Skeletal muscle tissue (tissue), 3 donors: ENCODE measurements at regions not wholly inside any gene's neighbourhood (a gene's known extent, or its start where the extent isn't known, plus 50 kb on each side); places are given as distances from the start of the nearest gene placed in this dataset.
"Not testable (repeated sequence)": the region's sequence is repeated elsewhere in the genome, so short reads cannot be mapped to it uniquely, and the experiment has no call there.

ENCODE experiments used
- H3K27ac ChIP-seq: one replicate; pipeline ENCODE4 v1.7.0; 2013; ENCODE audit warnings: mild to moderate bottlenecking, low read depth, low read length, inconsistent platforms
- H3K27me3 ChIP-seq, 3 donors: one replicate each; pipeline ENCODE4 v1.7.0; 2013; ENCODE audit warnings: low read length in 3 of 3; ENCODE audit not compliant: control insufficient read depth in 3 of 3, insufficient read depth in 3 of 3
- H3K36me3 ChIP-seq, 3 donors: one replicate each; pipeline ENCODE4 v1.7.0; 2013; ENCODE audit warnings: low read length in 3 of 3; ENCODE audit not compliant: control insufficient read depth in 3 of 3, insufficient read depth in 3 of 3
- H3K4me1 ChIP-seq, 3 donors: one replicate each; pipeline ENCODE4 v1.7.0; 2013; ENCODE audit warnings: low read length in 3 of 3, mild to moderate bottlenecking in 3 of 3; ENCODE audit not compliant: control insufficient read depth in 3 of 3, insufficient read depth in 3 of 3
- H3K4me3 ChIP-seq, 3 donors: one replicate each; pipeline ENCODE4 v1.7.0; 2013; ENCODE audit warnings: low read length in 3 of 3
- H3K9ac ChIP-seq, 3 donors: one replicate each; pipeline ENCODE4 v1.7.0; 2013; ENCODE audit warnings: low read length in 3 of 3, mild to moderate bottlenecking in 3 of 3, moderate library complexity in 2 of 3, low read depth in 1 of 3
- H3K9me3 ChIP-seq, 3 donors: one replicate each; pipeline ENCODE4 v1.7.0; 2013; ENCODE audit warnings: low read length in 3 of 3; ENCODE audit not compliant: control insufficient read depth in 3 of 3
- donor health status: Osteomylitis.

GRCh38 chr3:87969620-87970019, 89.2 kb downstream of the CGGBP1 start:
- Histone ChIP-seq H3K9ac (no peak overlapping the region), H3K27ac (no peak overlapping the region), H3K9me3 (no peaks in the 10 kb centered on the region), H3K4me3 (no peak overlapping the region), H3K27me3 (no peaks in the 10 kb centered on the region), H3K36me3 (no peaks in the 10 kb centered on the region), H3K4me1 (no peaks in the 10 kb centered on the region)

GRCh38 chr3:87968668-87969067, 90.1 kb downstream of the CGGBP1 start:
- H3K27ac ChIP-seq, result no peak overlapping the region
- no peaks in the 10 kb centered on the region for H3K27me3 ChIP-seq
- H3K9ac ChIP-seq, result no peak overlapping the region
- no peaks in the 10 kb centered on the region for H3K9me3 ChIP-seq
- no peaks in the 10 kb centered on the region for H3K4me1 ChIP-seq
- no peak overlapping the region for H3K4me3 ChIP-seq
- H3K36me3 ChIP-seq, result no peaks in the 10 kb centered on the region

- no peak overlapping the region for H3K4me3 ChIP-seq
- no peaks in the 10 kb centered on the region for H3K9me3 ChIP-seq
- H3K27ac ChIP-seq, result no peak overlapping the region
- no peak overlapping the region for H3K9ac ChIP-seq
- H3K36me3 ChIP-seq, result no peaks in the 10 kb centered on the region
- no peaks in the 10 kb centered on the region for H3K27me3 ChIP-seq
- no peaks in the 10 kb centered on the region for H3K4me1 ChIP-seq
Observed at GRCh38 chr3:87958289-87958688, 100.5 kb downstream of the CGGBP1 start.

- no peaks in the 10 kb centered on the region for H3K36me3 ChIP-seq
- H3K9ac ChIP-seq, result no peak overlapping the region
- H3K4me1 ChIP-seq, result no peaks in the 10 kb centered on the region
- H3K27me3 ChIP-seq, result no peaks in the 10 kb centered on the region
- no peak overlapping the region for H3K27ac ChIP-seq
- H3K9me3 ChIP-seq, result no peaks in the 10 kb centered on the region
- H3K4me3 ChIP-seq, result no peak overlapping the region
Observed at GRCh38 chr3:87957575-87957974, 101.2 kb downstream of the CGGBP1 start.

- H3K9me3 ChIP-seq, result no peaks in the 10 kb centered on the region
- no peak overlapping the region for H3K9ac ChIP-seq
- no peaks in the 10 kb centered on the region for H3K27me3 ChIP-seq
- no peaks in the 10 kb centered on the region for H3K36me3 ChIP-seq
- no peak overlapping the region for H3K4me3 ChIP-seq
- no peaks in the 10 kb centered on the region for H3K4me1 ChIP-seq
- H3K27ac ChIP-seq, result no peak overlapping the region
Observed at GRCh38 chr3:87949879-87950208, 109.0 kb downstream of the CGGBP1 start.

GRCh38 chr3:87949189-87949878, 109.5 kb downstream of the CGGBP1 start:
- Histone ChIP-seq H3K4me3 (no peak overlapping the region), H3K9me3 (no peaks in the 10 kb centered on the region), H3K36me3 (no peaks in the 10 kb centered on the region), H3K4me1 (no peaks in the 10 kb centered on the region), H3K27ac (no peak overlapping the region), H3K27me3 (no peaks in the 10 kb centered on the region), H3K9ac (no peak overlapping the region)

GRCh38 chr3:87946007-87946406, 112.8 kb downstream of the CGGBP1 start:
- not testable (repeated sequence) for H3K4me1 ChIP-seq, H3K4me3 ChIP-seq, H3K36me3 ChIP-seq, H3K9ac ChIP-seq, H3K9me3 ChIP-seq, H3K27ac ChIP-seq, H3K27me3 ChIP-seq

- not testable (repeated sequence) for H3K4me3 ChIP-seq, H3K27me3 ChIP-seq, H3K9me3 ChIP-seq, H3K27ac ChIP-seq, H3K36me3 ChIP-seq, H3K9ac ChIP-seq, H3K4me1 ChIP-seq
Observed at GRCh38 chr3:87942256-87942655, 116.5 kb downstream of the CGGBP1 start.

GRCh38 chr3:87924485-87924884, 134.3 kb downstream of the CGGBP1 start:
- Histone ChIP-seq H3K4me1 (no peaks in the 10 kb centered on the region), H3K4me3 (no peak overlapping the region), H3K27me3 (no peaks in the 10 kb centered on the region), H3K9ac (no peak overlapping the region), H3K36me3 (no peaks in the 10 kb centered on the region), H3K9me3 (peaks cover 7 to 10% (median 7%) of the 10 kb centered on the region in 3 donors), H3K27ac (no peak overlapping the region)

GRCh38 chr3:87920549-87920948, 138.3 kb downstream of the CGGBP1 start:
- H3K27me3 ChIP-seq, result no peaks in the 10 kb centered on the region
- H3K36me3 ChIP-seq, result no peaks in the 10 kb centered on the region
- H3K4me1 ChIP-seq, result no peaks in the 10 kb centered on the region
- H3K9ac ChIP-seq, result no peak overlapping the region
- H3K27ac ChIP-seq, result no peak overlapping the region
- H3K4me3 ChIP-seq, result no peak overlapping the region
- peaks cover 6 to 10% (median 7%) of the 10 kb centered on the region in 3 donors for H3K9me3 ChIP-seq

- Histone ChIP-seq H3K27ac (no peak overlapping the region), H3K9me3 (no peaks in the 10 kb centered on the region), H3K9ac (no peak overlapping the region), H3K27me3 (no peaks in the 10 kb centered on the region), H3K4me1 (no peaks in the 10 kb centered on the region), H3K36me3 (no peaks in the 10 kb centered on the region), H3K4me3 (no peak overlapping the region)
Observed at GRCh38 chr3:87901141-87901540, 157.7 kb downstream of the CGGBP1 start.
